Neural cell (in vitro differentiated cells): ENCODE measurements at regions not wholly inside any gene's neighbourhood (a gene's known extent, or its start where the extent isn't known, plus 50 kb on each side); places are given as distances from the start of the nearest gene placed in this dataset.

Source experiments
- POLR2AphosphoS5 ChIP-seq: IDR thresholded peaks from 2 replicates; pipeline ENCODE4 v1.6.1; 2012
- TF ChIP-seq, protein P1 (sequence below): fragments of 450-650 bp; IDR thresholded peaks from 2 replicates; pipeline ENCODE4 v1.5.1; 2014; ENCODE audit warnings: antibody characterized with exemption, mild to moderate bottlenecking, moderate library complexity; ENCODE audit not compliant: poor library complexity, severe bottlenecking

DNA sequence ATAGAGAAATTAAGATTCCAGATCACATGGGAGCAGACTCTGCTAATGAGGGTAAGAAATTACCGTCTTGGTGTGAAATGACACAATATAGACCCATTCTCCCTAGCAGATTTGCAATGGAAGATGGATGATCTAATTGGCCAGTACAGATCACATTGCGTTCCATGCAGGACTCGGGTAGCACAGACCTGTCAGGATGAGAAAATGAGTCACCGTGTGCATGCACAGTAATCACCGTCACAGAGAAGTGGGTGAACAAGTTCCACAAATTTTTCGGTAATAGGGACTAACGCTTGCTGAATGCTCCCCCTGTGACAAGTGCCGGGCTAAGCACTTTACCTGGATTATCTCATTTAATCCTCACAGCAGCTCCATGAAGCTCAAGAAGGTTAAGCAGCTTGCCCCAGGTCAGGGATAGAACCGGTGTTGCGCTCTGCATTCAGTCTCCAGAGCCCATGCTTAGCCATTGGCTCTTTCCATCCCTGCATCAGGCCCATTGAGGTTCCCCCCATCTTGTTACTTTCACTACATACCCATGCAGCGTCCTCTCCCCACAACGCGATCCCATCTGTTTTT, 375.6 kb downstream of the FBXW7 start:
- TF ChIP-seq, protein P1, sequence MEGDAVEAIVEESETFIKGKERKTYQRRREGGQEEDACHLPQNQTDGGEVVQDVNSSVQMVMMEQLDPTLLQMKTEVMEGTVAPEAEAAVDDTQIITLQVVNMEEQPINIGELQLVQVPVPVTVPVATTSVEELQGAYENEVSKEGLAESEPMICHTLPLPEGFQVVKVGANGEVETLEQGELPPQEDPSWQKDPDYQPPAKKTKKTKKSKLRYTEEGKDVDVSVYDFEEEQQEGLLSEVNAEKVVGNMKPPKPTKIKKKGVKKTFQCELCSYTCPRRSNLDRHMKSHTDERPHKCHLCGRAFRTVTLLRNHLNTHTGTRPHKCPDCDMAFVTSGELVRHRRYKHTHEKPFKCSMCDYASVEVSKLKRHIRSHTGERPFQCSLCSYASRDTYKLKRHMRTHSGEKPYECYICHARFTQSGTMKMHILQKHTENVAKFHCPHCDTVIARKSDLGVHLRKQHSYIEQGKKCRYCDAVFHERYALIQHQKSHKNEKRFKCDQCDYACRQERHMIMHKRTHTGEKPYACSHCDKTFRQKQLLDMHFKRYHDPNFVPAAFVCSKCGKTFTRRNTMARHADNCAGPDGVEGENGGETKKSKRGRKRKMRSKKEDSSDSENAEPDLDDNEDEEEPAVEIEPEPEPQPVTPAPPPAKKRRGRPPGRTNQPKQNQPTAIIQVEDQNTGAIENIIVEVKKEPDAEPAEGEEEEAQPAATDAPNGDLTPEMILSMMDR, result no peak
- no peak for TF ChIP-seq POLR2AphosphoS5
